ENCODE measurements at regions not wholly inside any gene's neighbourhood (a gene's known extent, or its start where the extent isn't known, plus 50 kb on each side); places are given as distances from the start of the nearest gene placed in this dataset.

DNA sequence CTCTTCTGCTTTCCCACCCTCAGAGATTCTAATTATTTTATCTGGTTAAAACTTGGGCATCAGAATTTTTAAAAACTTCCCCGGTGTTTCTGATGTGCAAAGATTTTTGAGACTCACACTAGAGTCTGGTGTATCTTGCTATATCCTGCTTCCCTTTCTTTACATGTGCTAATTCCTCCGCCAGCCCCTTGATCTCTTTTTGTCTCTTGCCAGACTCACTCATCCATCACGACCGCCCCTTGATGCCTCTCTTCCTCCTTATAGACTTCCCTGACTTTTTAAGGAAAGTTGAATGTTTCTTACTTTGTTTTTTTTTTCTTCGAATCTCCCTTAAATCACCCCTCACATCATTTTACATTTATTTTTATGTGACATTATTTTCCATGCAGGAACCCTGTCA, 274.9 kb upstream of the PITX2 start:
- no peak for DNase-seq (ENCODE audit: low read depth)

DNA sequence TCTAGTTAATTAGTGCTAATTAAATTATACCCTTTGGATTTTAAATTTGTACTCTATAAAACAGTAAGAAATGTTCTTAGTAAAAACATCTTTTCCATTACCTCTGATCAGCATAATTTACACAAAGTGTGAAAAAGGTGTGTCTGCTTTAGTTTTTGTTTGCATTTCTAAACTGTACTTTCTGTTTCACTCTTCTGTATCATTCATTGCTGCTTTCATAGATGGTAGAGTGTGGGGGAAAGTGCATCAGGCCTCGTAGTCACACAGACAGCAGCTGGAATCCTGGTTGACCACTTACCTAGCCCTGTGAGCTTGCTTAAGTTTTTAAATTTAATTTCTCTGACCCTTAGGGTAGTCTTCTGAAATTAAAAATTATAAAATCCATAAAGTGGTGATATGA, 275.4 kb upstream of the PITX2 start:
- DNase-seq (ENCODE audit: low read depth), result no peak

DNA sequence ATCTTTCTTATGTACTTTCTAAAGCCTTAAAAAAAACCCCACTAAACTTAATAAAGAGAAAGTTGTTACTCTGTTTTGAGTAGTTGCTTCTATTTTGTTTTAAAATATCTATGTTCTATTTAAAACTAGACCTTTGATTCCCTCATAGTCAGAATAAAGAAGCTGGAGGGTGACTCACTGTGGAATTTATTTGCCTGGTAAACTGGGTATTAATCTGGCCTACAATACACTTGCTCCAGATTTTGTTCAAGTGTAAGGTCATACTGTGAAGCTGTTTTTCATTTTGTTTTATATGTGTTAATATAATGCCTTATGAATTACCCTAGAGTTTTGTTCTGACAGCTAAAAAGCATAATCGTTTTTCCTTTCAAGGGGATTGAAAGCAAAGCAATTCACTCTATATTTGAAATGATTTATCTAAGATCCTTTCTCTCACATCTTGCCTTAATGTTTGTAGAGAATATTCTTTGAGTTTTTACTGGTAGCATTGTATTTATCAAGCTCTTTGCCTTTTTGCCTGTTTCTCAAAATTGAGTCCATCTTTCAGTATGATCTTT, 277.4 kb upstream of the PITX2 start:
- DNase-seq (ENCODE audit: low read depth), result no peak

DNA sequence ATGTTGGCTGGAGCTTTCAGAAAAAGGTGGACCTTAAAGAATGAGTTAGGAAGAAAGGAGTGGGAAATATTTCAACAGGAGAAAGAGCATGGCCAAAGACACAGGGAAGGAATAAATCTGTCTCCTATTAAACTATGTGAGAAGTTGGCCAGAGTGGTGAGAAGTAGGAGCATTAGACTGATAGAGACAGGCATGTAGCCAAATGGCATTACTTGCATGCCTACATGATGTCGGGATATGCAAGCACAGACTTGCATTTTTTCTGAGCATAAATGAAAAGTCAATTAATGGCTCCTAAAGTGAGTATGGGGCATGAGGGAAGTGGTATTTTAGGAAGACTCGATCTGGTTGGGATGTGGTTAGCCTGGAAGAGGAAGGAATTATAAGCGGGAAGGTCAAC, 279.6 kb upstream of the PITX2 start:
- no peak for DNase-seq (ENCODE audit: low read depth)

DNA sequence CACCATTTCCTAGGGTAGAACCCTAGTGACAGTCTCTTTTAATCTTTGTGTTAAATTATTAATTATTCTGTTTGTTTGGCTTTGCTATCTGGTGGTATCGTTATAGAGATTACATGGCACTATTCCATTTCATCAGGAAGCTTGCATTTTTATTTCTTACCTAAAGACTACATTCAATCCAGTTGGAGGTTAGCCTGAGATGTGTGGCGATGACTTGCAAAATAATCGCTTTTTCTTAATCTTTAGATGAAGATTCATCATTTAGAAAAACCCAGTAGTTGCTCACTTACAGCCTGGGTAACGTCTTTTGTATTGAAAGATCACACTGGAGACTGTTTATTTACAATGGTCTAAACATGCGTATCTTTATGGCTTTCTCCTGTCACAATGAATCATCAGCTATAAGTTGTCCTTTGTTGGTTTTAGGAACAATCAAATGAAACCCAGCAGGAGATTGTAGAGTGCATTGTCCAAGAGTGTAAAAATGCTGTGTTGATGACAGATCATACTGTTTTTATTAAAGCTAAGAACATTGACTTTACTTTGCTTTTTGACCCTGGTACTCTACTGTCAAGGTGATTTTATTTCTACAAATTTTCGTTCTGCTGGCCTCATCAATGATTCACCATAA, 281.7 kb upstream of the PITX2 start:
- DNase-seq (ENCODE audit: low read depth), result no peak

DNA sequence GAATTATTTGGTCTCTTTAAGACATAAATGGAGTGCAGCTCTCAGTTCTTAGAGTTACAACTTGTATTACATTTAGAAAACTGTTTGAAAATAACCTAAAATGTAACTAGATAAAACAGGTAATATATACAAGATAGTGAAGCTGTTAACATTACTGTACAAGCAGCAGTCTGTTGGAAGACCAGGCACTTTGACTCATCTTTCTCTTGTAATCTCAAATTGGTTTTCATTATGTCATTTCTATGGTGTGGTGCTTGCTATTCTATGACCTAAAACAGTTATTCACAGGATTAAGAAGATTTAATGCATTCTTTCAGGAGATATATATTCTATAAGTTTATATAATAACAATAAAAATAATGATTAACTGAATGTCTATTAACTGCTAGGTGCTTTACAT, 282.5 kb upstream of the PITX2 start:
- DNase-seq (ENCODE audit: low read depth), result no peak

DNA sequence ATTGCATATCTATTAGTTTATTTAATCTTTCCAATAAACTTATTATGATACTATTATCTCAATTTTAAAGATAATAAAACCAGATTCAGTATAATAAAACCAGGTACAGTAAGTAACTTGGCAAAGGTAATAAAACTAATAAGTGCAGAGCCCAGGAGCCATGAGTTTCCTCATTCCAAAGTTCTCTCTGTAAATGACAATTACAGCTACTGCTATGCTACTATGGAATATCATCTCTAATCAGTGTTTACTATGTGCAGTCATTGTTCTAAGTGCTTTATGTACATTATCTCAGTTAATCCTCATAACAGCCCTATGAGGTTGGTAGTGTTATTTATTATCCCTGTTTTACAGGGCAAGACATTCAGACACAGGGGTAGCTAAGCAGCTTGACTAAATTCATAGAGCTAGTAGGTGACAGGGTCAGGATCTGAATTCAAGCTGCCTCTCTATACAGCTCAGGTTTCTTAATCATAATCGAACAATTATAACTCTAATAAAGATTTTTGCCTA, 285.0 kb upstream of the PITX2 start:
- no peak for DNase-seq (ENCODE audit: low read depth)

DNA sequence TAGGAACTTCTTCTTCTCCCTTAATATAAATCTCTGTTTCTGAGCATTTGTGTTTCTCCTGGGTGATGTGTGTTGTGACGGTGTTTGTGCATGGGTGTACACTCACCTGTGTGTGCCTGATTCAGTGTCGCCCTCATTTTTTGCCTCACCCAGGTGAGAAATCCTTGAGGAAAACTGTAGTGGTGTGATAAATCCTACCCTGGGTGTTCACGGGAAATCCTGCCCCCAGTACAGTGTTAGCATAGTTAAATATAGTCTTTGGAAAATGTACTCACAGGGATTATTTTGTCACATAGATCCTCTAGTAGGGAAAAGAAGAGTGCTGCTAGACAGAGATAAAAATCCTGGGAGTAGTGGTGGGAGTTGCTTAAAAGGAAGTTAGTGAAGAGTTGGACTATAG, 291.9 kb upstream of the PITX2 start:
- DNase-seq (ENCODE audit: low read depth), result no peak

DNA sequence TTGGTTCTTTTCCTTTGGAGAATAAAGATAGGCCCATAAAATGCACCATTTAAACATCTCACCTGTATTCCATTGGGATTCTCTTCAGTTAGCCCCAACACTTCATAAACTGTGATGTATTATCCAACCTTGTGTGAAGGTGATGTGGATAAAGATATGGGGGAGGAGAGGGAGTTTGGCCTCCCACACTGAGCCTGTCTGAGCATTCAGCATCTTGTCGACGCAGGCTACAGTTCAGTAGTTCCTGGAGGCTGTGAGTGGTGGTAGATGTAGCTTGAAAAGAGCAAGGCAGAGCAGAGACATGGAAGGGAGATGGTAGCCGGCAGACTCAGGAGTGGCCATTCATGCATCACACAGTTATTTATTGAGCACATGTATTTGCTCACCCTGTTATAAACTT, 292.4 kb upstream of the PITX2 start:
- no peak for DNase-seq (ENCODE audit: low read depth)

DNA sequence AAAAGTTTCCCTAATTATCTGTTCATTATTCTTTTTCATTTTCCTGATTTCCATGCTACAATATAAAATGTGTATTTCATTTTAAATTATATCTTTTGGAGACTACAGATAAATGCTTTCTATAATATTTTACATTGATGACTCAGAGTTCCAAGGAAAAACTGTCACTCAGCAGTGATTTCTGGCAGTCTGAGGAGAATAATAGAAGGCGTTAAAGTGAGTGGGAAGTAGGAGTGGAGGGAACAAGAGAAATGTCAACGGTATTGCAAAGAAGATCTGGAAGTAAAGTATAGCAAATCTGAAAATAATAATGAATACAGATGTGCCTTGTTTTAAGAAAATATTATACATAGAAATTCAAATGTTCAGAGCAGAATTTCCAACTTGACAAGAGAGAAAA, 293.6 kb upstream of the PITX2 start:
- no peak for DNase-seq (ENCODE audit: low read depth)

DNA sequence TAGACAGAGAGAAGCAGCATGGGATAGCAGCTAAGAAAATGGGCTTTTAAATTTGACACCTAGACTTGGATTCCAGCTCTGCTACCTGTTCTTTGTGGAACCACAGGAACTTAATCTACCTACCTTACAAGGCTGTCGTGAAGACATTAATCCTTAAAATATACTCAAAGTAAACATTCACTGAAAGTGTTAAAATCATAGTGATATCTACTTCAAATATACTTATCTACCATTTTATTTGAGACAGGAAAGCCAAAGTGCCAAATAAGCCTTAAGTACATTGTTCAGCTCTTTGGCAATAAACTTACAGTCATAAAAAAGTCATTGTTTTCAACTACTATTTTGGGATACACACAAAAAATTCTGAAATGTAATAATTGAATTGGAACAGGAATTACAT, 295.0 kb upstream of the PITX2 start:
- no peak for DNase-seq (ENCODE audit: low read depth)

DNA sequence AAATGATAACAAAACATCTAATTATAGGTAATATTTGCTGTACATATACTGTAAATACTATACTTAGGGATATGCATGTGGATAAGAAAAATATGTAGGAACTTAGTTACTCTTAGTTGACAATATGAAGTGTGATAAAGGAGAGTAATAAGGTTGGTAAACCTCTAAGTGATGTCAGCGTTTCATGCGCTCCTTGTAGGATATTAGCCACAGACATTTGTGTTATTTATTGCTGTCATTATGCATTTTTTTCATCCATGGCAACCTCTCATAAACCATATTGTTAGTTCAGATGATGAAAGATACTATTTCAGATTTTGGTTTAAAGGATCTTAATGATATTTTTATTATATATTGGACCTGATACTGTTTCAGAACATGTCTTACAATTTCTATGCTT, 298.1 kb upstream of the PITX2 start:
- no peak for DNase-seq (ENCODE audit: low read depth)

DNA sequence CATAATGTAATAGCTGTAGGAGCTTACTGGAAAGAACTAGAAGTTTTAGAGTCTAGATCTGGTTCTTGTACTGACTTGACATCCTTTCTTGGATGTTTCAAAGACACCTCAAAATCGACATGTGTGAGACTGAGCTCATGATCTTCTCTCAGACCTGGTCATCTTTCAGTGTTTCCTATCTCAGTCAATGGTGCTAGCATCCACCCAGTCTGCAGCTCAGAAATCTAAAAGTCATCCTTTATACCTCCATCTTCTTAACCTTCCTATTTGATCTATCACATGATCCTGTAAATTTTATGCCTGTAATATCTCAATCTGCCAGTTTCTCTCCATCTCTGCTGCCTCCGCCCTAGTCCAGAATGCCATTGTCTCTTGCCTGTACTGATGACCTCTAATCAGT, 301.9 kb upstream of the PITX2 start:
- DNase-seq (ENCODE audit: low read depth), result no peak

DNA sequence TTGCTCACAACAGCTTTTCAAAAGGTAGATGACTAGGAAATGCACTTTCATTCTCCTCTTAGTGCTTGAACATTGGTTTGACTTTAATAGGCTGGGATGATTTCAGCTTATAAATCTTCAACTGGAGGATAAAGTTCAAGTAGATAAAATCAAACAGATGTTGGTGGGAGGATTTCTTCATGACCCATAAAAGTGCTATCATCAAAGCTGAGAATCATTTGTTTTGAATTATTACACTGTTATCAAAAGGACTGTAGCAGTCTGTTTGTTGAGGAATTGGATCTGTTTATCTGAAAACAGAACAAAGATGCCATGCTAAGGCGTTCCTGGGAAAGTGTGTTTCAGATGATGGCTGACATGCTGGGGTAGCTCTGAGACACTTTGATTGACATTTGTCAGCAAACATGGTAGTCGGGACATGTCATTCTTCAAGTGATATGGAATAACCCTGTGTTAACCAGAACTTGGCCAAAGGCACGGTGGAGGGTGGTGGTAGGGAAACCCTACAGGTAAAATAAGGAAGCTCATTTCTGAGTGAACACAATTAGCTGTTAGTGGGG, 304.0 kb upstream of the PITX2 start:
- no peak for DNase-seq (ENCODE audit: low read depth)

DNA sequence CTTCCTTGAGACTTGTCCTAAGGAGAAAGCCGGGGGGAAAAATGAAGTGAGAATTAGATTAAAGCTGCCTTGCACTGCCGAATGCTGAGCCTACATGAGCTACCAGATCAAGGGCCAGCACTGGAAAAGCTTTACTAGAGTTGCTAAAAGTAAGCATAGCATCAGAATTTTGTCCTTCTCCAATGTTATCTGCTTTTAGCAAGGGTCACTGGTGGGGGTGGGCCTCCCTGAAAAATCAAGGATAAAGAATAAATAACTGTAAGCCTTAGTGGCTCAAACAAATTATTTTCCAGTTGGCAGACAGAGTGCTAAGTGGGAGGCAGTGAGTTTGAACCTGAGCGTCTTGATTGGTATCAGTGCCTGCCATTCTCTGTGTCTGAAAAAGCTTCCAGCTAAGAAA, 310.5 kb upstream of the PITX2 start:
- no peak for DNase-seq (ENCODE audit: low read depth)

DNA sequence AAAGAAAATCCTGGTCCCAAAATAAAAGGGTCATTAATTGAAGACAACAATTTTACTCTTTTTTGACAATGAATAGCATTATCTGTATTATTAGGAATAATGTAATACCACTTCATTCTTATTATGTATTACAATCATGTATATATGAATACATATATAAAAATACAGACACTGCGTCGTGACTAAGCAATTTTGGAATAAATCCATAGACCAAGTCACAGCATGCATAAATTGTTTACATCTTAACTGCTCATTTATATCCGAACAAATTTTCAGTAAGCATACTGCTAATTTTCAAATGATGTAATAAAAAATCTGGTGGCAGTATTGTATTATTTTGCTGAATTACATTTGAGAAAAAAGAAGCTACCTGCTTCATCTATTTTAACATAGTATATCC, 321.6 kb upstream of the PITX2 start:
- no peak for DNase-seq (ENCODE audit: low read depth)

DNA sequence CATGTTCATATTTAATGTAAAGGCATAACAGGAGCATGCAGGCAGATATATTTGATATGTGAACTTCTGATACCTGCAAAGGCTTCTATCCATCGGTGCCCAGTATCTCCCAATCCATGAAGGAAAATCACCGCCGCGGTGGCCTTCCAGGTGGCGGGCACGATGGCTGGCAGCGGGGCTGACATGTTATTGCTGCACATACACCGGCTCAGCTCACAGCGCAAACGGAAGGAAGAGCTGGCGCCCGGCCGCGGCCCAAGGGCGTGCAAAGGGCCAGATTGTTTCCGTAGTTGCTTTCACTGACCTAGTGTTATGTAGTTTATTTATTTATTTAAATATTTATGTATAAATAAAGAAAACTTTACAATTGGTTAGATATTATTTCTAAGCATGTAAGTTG, 322.7 kb upstream of the PITX2 start:
- DNase-seq (ENCODE audit: low read depth), result no peak

DNA sequence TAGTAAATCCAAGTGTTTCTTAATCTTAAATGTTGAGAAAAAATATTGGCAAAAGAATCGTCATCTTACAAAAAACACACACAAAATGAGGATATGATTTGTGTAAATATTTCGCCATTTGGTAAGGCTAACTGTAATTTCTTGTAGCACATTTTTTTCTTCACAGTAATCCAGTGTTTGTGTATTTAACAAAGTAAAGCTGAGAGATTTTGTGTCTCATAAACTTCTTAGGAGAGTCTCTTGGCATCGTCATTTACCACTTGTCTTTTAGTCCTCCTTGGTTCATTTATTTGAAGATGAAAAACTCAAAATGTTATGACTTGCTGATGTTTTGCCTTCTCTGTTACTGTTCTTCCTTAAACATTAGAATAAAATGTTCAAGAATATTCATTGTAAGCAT, 326.7 kb upstream of the PITX2 start:
- DNase-seq (ENCODE audit: low read depth), result no peak

DNA sequence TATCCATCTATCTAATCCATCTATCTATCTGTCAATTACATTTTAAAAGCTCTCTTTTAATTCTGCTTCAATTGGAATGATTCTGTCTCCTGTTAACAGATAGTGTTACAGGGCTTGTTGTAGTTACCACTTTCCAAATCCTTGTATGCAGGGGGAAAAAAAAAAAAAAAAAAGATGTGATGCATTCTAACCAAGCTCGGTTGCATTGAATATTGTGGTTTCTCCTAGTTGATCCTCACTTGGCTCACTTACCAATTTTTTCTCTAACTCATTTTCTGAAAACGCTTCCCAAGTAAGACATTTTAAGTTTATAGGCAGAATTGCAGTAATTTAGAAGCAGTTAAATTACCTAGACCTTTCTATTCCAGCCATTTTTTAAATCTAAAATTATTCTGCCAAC, 327.9 kb upstream of the PITX2 start:
- no peak for DNase-seq (ENCODE audit: low read depth)

DNA sequence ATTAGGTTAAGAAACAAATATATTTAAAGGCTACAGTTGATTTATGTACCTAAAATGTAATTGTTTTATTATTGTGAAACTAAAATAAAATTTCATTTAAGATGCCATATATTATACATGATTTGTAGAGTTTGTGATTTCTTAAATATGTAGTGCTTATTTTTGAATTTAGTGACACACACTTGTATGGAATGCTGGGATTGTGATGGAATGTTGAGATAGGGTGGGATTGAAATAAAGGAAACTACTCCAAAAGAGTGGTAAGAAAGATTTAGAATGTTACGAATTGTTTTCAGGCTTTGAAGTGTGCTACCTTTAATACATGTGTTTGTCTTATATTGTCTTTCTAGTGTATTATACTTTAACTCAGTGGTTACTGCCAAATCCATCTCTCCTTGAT, 330.3 kb upstream of the PITX2 start:
- DNase-seq (ENCODE audit: low read depth), result no peak

DNA sequence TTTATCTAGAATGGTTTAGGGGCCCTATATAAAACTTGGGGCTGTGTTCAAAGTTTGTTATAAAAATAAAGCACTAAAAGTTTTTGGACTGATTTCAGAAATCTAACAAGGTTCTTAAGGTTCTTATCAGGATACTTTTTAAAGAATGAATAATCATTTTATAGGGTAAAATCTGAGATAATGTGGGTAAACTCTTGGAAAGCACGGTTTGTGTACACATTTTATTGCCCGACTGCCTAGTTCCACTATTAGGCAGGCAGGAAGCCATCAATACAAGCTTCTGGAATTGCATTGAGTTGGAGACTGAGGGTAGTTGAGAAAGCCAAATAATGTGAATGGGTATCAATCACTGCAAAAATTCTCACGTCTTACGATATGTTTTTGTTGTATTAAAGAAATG, 331.0 kb upstream of the PITX2 start:
- DNase-seq (ENCODE audit: low read depth), result no peak

DNA sequence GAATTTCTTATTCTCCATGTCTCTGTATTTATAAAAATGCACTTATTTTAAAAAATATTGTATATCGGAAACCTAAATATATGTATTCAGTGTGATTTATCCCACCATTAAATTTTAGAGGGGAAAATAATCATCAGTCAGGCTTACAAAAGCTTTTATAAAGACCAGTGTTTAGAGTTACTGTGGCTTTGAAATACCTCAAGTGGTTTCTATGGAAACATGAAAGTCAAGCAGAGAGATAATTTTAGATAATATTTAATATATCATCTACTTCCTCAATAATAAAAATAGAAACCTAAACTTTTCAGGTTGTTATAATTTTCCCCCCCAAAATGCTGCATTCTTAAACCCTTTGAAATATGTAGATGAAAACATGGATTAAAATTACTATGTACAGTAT, 332.9 kb upstream of the PITX2 start:
- DNase-seq (ENCODE audit: low read depth), result no peak

DNA sequence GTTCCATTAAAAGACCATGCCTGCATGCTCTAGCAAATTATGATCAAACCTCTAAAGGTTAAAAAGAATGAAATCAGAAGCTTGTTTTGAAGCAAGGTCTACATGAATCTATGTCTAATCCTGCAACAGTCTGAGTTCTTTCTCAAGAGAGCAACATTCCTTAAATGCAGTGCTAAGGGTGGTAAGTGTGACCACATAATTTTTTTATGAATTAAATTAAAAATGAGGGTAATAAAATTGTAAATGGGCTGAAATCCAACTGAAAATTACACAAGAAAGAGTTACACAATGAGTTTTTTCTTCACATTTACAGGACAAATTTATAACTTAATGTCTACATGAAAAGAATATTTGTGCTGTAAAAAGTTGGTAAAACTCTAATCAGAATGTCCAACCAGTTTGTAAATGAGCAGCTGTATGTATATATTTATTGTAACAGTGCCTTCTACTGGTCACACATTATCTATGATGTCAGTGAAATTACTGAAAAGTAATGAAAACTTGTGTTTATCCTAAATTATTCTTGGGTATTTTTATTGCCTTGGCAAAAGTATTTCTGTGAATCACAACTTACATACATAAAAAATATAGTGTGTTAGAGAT, 336.3 kb upstream of the PITX2 start:
- no peak for DNase-seq (ENCODE audit: low read depth)

DNA sequence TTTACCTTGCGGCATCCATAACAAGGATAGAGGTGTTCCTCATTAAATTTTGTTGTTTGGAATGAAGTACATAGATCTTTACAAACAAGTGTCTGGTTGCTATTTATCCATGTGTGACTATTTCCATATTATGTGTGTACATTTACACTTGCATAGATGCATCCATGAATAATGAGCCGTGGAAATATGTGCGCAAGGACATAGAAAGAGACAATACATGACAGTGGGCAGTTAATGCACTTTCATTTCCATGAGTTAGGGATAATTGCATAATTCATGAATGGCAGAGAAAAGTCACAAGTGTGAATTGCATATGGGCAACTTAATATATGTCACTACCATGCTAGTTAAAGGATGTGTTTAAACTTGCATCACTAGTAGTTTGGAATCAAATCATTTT, 338.2 kb upstream of the PITX2 start:
- DNase-seq (ENCODE audit: low read depth), result no peak

Measured in non-pigmented ciliary epithelial cell (primary cell).